ENCODE measurements at regions not wholly inside any gene's neighbourhood (a gene's known extent, or its start where the extent isn't known, plus 50 kb on each side); places are given as distances from the start of the nearest gene placed in this dataset.

- no peak for TF ChIP-seq RXRA (IDR thresholded peaks at IDR 0.05)
- TF ChIP-seq NR2F2 (IDR thresholded peaks at IDR 0.05): no peak
- TF ChIP-seq HNF4G (IDR thresholded peaks at IDR 0.05): no peak
- TF ChIP-seq YY1 (IDR thresholded peaks at IDR 0.05): no peak
- no peak for TF ChIP-seq EGR1 (IDR thresholded peaks at IDR 0.05; ENCODE audit: low read depth in 2 of 2)
- no peak for TF ChIP-seq JUND (IDR thresholded peaks at IDR 0.05)
- 85% methylated on average over 7 of the region's 7 CpGs for WGBS
- no peak overlapping the region for H3K4me3 ChIP-seq (ENCODE audit: low read depth in 1 of 3, low read length in 3 of 3)
Measured at GRCh38 chr11:130576146-130576545, 127.7 kb downstream of the ADAMTS15 start.

DNA sequence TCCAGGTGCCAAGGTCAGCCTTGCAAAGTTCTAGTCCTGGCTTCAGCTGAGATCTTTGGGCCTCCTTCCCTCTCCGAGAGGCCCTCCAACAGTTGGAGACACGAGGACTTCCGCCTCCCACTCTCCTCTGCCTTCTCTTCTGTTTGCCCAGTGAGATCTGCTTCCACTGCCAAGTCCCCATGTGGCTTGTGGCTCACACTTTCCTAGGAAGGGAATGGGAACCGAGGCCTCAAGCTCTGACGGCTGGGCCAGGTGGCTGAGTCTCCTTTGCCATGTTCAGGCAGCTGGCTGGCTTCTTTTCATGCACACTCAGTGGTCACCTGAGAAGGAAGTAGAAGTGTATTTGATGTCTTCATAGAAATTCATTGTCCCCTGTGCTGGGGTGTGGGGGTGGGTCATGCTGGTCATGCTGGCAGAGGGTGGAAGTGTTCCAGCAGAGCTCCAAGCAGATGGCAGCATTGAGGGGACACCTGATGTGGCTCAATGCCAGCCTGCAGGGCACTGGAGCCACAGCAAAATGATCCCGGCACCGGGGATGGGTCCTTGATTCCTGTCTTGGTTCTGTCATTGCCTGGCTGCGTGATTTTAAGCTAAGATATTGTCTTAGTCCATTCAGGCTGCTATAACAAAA, 130.4 kb downstream of the ADAMTS15 start:
- Histone ChIP-seq H3K4me3 (ENCODE audit: low read depth in 1 of 3, low read length in 3 of 3) (no peak overlapping the region), H3K9me3 (ENCODE audit: control insufficient read depth in 4 of 4, low read length in 3 of 4) (peaks cover 0 to 2% (median 0%) of the 10 kb centered on the region in 4 donors), H3K9ac (ENCODE audit: low read depth in 1 of 2, low read length in 2 of 2) (no peak overlapping the region), H3K27me3 (ENCODE audit: control insufficient read depth in 4 of 4, insufficient read depth in 4 of 4, low read length in 3 of 4) (peaks cover 0 to 6% (median 0%) of the 10 kb centered on the region in 4 donors), H3K4me1 (ENCODE audit: control insufficient read depth in 4 of 4, insufficient read depth in 4 of 4, low read length in 3 of 4) (no peaks in the 10 kb centered on the region), H3K36me3 (ENCODE audit: control insufficient read depth in 4 of 4, insufficient read depth in 3 of 4, low read depth in 1 of 4, low read length in 3 of 4) (no peaks in the 10 kb centered on the region), H3K27ac (ENCODE audit: low read depth in 1 of 2, low read length in 2 of 2) (no peak overlapping the region)
- DNase-seq (ENCODE audit: low spot score): no peak
- TF ChIP-seq ATF3 (IDR thresholded peaks at IDR 0.05): no peak
- TF ChIP-seq SP1 (IDR thresholded peaks at IDR 0.05): no peak
- TF ChIP-seq ZBTB33 (IDR thresholded peaks at IDR 0.05): no peak
- TF ChIP-seq JUND (IDR thresholded peaks at IDR 0.05): no peak
- 73% methylated on average over 8 of the region's 8 CpGs for WGBS

More at GRCh38 chr11:130576146-130576545, 127.7 kb downstream of the ADAMTS15 start:
- Histone ChIP-seq H3K27me3 (ENCODE audit: control insufficient read depth in 4 of 4, insufficient read depth in 4 of 4, low read length in 3 of 4) (peaks cover 0 to 6% (median 0%) of the 10 kb centered on the region in 4 donors), H3K27ac (ENCODE audit: low read depth in 1 of 2, low read length in 2 of 2) (no peak overlapping the region), H3K9ac (ENCODE audit: low read depth in 1 of 2, low read length in 2 of 2) (no peak overlapping the region), H3K36me3 (ENCODE audit: control insufficient read depth in 4 of 4, insufficient read depth in 3 of 4, low read depth in 1 of 4, low read length in 3 of 4) (no peaks in the 10 kb centered on the region), H3K4me1 (ENCODE audit: control insufficient read depth in 4 of 4, insufficient read depth in 4 of 4, low read length in 3 of 4) (no peaks in the 10 kb centered on the region), H3K9me3 (ENCODE audit: control insufficient read depth in 4 of 4, low read length in 3 of 4) (peaks cover 0 to 2% (median 0%) of the 10 kb centered on the region in 4 donors)
- DNase-seq (ENCODE audit: low spot score): no peak

GRCh38 chr11:130580372-130580771, 131.9 kb downstream of the ADAMTS15 start:
- Histone ChIP-seq H3K27me3 (ENCODE audit: control insufficient read depth in 4 of 4, insufficient read depth in 4 of 4, low read length in 3 of 4) (peaks cover 0 to 3% (median 0%) of the 10 kb centered on the region in 4 donors), H3K9me3 (ENCODE audit: control insufficient read depth in 4 of 4, low read length in 3 of 4) (peaks cover 0 to 2% (median 0%) of the 10 kb centered on the region in 4 donors), H3K9ac (ENCODE audit: low read depth in 1 of 2, low read length in 2 of 2) (no peak overlapping the region), H3K36me3 (ENCODE audit: control insufficient read depth in 4 of 4, insufficient read depth in 3 of 4, low read depth in 1 of 4, low read length in 3 of 4) (no peaks in the 10 kb centered on the region), H3K27ac (ENCODE audit: low read depth in 1 of 2, low read length in 2 of 2) (no peak overlapping the region), H3K4me1 (ENCODE audit: control insufficient read depth in 4 of 4, insufficient read depth in 4 of 4, low read length in 3 of 4) (no peaks in the 10 kb centered on the region), H3K4me3 (ENCODE audit: low read depth in 1 of 3, low read length in 3 of 3) (no peak overlapping the region)
- TF ChIP-seq FOXA2 (IDR thresholded peaks at IDR 0.05) (no peak), ZBTB33 (IDR thresholded peaks at IDR 0.05) (no peak), NR2F2 (IDR thresholded peaks at IDR 0.05) (no peak)
- DNase-seq (ENCODE audit: low spot score): peak; percentile 8
- 33% methylated on average over 4 of the region's 4 CpGs for WGBS
